Fibroblast of lung (primary cell): ENCODE measurements at regions not wholly inside any gene's neighbourhood (a gene's known extent, or its start where the extent isn't known, plus 50 kb on each side); places are given as distances from the start of the nearest gene placed in this dataset.

Experiments
- DNase-seq, 2 donors: peaks; one replicate each; pipeline versions ENCODE4 v3.0.0 to v3.0.0-alpha.2; 2010; ENCODE audit warnings: low read depth in 2 of 2
- H2AFZ ChIP-seq: 2 replicates; pipeline ENCODE4 v1.5.1; 2012; ENCODE audit warnings: low read length, control low read depth, inconsistent platforms
- H3K27ac ChIP-seq: 2 replicates; pipeline ENCODE4 v1.5.1; 2011; ENCODE audit warnings: low read length, control low read depth; ENCODE audit not compliant: insufficient read depth
- H3K27me3 ChIP-seq: 2 replicates; pipeline ENCODE4 v1.5.1; 2011; ENCODE audit warnings: mild to moderate bottlenecking, low read length; ENCODE audit not compliant: control insufficient read depth, insufficient read depth
- H3K36me3 ChIP-seq: 2 replicates; pipeline ENCODE4 v1.5.1; 2011; ENCODE audit warnings: low read length; ENCODE audit not compliant: control insufficient read depth, insufficient read depth
- H3K4me1 ChIP-seq: 2 replicates; pipeline ENCODE4 v1.5.1; 2011; ENCODE audit warnings: low read length; ENCODE audit not compliant: control insufficient read depth, insufficient read depth; ENCODE audit errors: extremely low read depth
- H3K4me2 ChIP-seq: 2 replicates; pipeline ENCODE4 v1.5.1; 2011; ENCODE audit warnings: low read length, control low read depth; ENCODE audit not compliant: insufficient read depth; ENCODE audit errors: extremely low read depth
- H3K4me3 ChIP-seq, 4 experiments: fragments of 200-600 bp in 1 of 4; sonication (generic) in 1 of 4; replicated peaks in 1 of 4; 2 replicates each; pipeline ENCODE4 v1.5.1; 2011 to 2016; ENCODE audit warnings: low read length in 4 of 4, low read depth in 3 of 4, mild to moderate bottlenecking in 3 of 4, control low read depth in 2 of 4, inconsistent platforms in 1 of 4, mixed read lengths in 1 of 4; ENCODE audit not compliant: insufficient read depth in 1 of 4; ENCODE audit errors: control extremely low read depth in 1 of 4
- H3K79me2 ChIP-seq: 2 replicates; pipeline ENCODE4 v1.5.1; 2012; ENCODE audit warnings: mild to moderate bottlenecking, low read length, inconsistent platforms; ENCODE audit not compliant: control insufficient read depth, insufficient read depth
- H3K9ac ChIP-seq: 2 replicates; pipeline ENCODE4 v1.5.1; 2011; ENCODE audit warnings: mild to moderate bottlenecking, low read length, control low read depth; ENCODE audit not compliant: insufficient read depth
- H3K9me3 ChIP-seq: 2 replicates; pipeline ENCODE4 v1.5.1; 2012; ENCODE audit warnings: low read depth, low read length; ENCODE audit not compliant: control insufficient read depth, insufficient read depth
- H4K20me1 ChIP-seq: 2 replicates; pipeline ENCODE4 v1.5.1; 2011; ENCODE audit warnings: low read length; ENCODE audit not compliant: control insufficient read depth, insufficient read depth; ENCODE audit errors: extremely low read depth
- CTCF ChIP-seq, 2 donors: IDR thresholded peaks in 1 of 2; conservative IDR thresholded peaks in 1 of 2; 1 replicate in 1 of 2; 2 replicates in 1 of 2; pipeline ENCODE4 v1.5.1; 2011 to 2012; ENCODE audit warnings: low read length in 2 of 2, control low read depth in 1 of 2, inconsistent platforms in 1 of 2, low read depth in 1 of 2, mild to moderate bottlenecking in 1 of 2
- EZH2 ChIP-seq: IDR thresholded peaks from 2 replicates; pipeline ENCODE4 v1.5.1; 2012; ENCODE audit warnings: low read length, control low read depth, mild to moderate bottlenecking; ENCODE audit errors: missing control alignments

GRCh38 chr4:19791422-19792123, 460.1 kb upstream of the SLIT2 start:
- Histone ChIP-seq H3K27ac (no peak overlapping the region), H2AFZ (no peak overlapping the region), H3K9me3 (no peaks in the 10 kb centered on the region), H3K4me3 (no peak overlapping the region), H3K27me3 (no peaks in the 10 kb centered on the region), H3K79me2 (no peaks in the 10 kb centered on the region), H4K20me1 (no peaks in the 10 kb centered on the region), H3K4me1 (no peaks in the 10 kb centered on the region), H3K36me3 (no peaks in the 10 kb centered on the region), H3K4me2 (no peak overlapping the region), H3K9ac (no peak overlapping the region)
- no peak for TF ChIP-seq EZH2
- peak in 1 of 2 donors; percentile 5 for TF ChIP-seq CTCF (conservative IDR thresholded peaks at IDR 0.05 in 1 of 2, IDR thresholded peaks at IDR 0.05 in 1 of 2; ENCODE audit: low read depth in 1 of 2, low read length in 2 of 2)
- no peak for DNase-seq

GRCh38 chr4:19786616-19787015, 465.1 kb upstream of the SLIT2 start:
- no peaks in the 10 kb centered on the region for H3K9me3 ChIP-seq
- H3K4me2 ChIP-seq: no peak overlapping the region
- no peak for DNase-seq
- no peaks in the 10 kb centered on the region for H3K4me1 ChIP-seq
- H3K27ac ChIP-seq: no peak overlapping the region
- H3K9ac ChIP-seq: no peak overlapping the region
- H3K27me3 ChIP-seq: no peaks in the 10 kb centered on the region
- H3K4me3 ChIP-seq: no peak overlapping the region
- H3K36me3 ChIP-seq: no peaks in the 10 kb centered on the region
- H3K79me2 ChIP-seq: no peaks in the 10 kb centered on the region
- TF ChIP-seq EZH2 (no peak), CTCF (conservative IDR thresholded peaks at IDR 0.05 in 1 of 2, IDR thresholded peaks at IDR 0.05 in 1 of 2; ENCODE audit: low read depth in 1 of 2, low read length in 2 of 2) (no peak)
- H2AFZ ChIP-seq: no peak overlapping the region
- no peaks in the 10 kb centered on the region for H4K20me1 ChIP-seq

- H2AFZ ChIP-seq: no peak overlapping the region
- DNase-seq: no peak
- no peaks in the 10 kb centered on the region for H3K36me3 ChIP-seq
- no peaks in the 10 kb centered on the region for H3K4me1 ChIP-seq
- H3K79me2 ChIP-seq: no peaks in the 10 kb centered on the region
- H4K20me1 ChIP-seq: no peaks in the 10 kb centered on the region
- no peaks in the 10 kb centered on the region for H3K9me3 ChIP-seq
- H3K4me2 ChIP-seq: no peak overlapping the region
- no peaks in the 10 kb centered on the region for H3K27me3 ChIP-seq
- no peak overlapping the region for H3K27ac ChIP-seq
- H3K9ac ChIP-seq: no peak overlapping the region
- TF ChIP-seq EZH2 (no peak), CTCF (conservative IDR thresholded peaks at IDR 0.05 in 1 of 2, IDR thresholded peaks at IDR 0.05 in 1 of 2; ENCODE audit: low read depth in 1 of 2, low read length in 2 of 2) (no peak)
- H3K4me3 ChIP-seq: no peak overlapping the region
These were observed 468.0 kb upstream of the SLIT2 start for GRCh38 chr4:19783667-19784223.
